HepG2 (cell line): ENCODE measurements at regions not wholly inside any gene's neighbourhood (a gene's known extent, or its start where the extent isn't known, plus 50 kb on each side); places are given as distances from the start of the nearest gene placed in this dataset.

Experiments used
- ATAC-seq: fragments of 200-7000 bp; cut with Tn5 transposase; 3 replicates; pipeline ENCODE4 v1.9.1; 2020; ENCODE audit warnings: mild to moderate bottlenecking, moderate library complexity
- BruUV-seq: library from RNA; stranded (reverse); fragments of 400-500 nt; replicated peaks from 2 replicates; lab custom pipeline; 2021; lab: Mats Ljungman, UMichigan
- CTCF ChIA-PET: fragments of 300-600 bp; formaldehyde crosslinking; extraction: SDS; loops from one replicate; lab custom pipeline; 2021; ENCODE audit warnings: low total read pairs, inconsistent platforms, low intra/inter-chr PET ratio; lab: Yijun Ruan, JAX
- POLR2A ChIA-PET: fragments of 350-600 bp; sonication (Branson Sonifier 250); formaldehyde crosslinking; loops from one replicate; lab custom pipeline; 2020; ENCODE audit warnings: antibody characterized with exemption, inconsistent platforms; lab: Yijun Ruan, JAX
- DNase-seq: peaks from one replicate; pipeline ENCODE4 v3.0.0-alpha.2; 2015; ENCODE audit warnings: low spot score
- FAIRE-seq: peaks from 3 replicates; lab custom pipeline; 2011; peaks lifted over from hg19 to GRCh38; lab: Jason Lieb, UNC
- H2AFZ ChIP-seq: one replicate; pipeline ENCODE4 v1.6.1; 2011; ENCODE audit warnings: low read length, inconsistent platforms
- H3K27ac ChIP-seq: fragments of 300-600 bp; 3 replicates; pipeline ENCODE4 v1.8.0; 2011; ENCODE audit warnings: mixed run types, mild to moderate bottlenecking, mixed read lengths, low read length, inconsistent platforms; ENCODE audit not compliant: insufficient read depth; ENCODE audit errors: extremely low read length
- H3K27me3 ChIP-seq, 2 experiments: fragments of 200-600 bp in 1 of 2; 2 replicates in 1 of 2; 3 replicates in 1 of 2; pipeline versions ENCODE4 v1.6.0 to v1.8.0; 2011; ENCODE audit warnings: low read length in 2 of 2, mild to moderate bottlenecking in 2 of 2, moderate library complexity in 2 of 2, inconsistent platforms in 1 of 2; ENCODE audit not compliant: insufficient read depth in 2 of 2, control insufficient read depth in 1 of 2
- H3K36me3 ChIP-seq, 2 experiments: fragments of 200-600 bp in 1 of 2; replicated peaks in 1 of 2; 2 replicates in 1 of 2; 3 replicates in 1 of 2; pipeline versions ENCODE4 v1.5.1 to v1.8.0; 2011; ENCODE audit warnings: low read length in 2 of 2, inconsistent platforms in 1 of 2; ENCODE audit not compliant: insufficient read depth in 2 of 2, control insufficient read depth in 1 of 2
- H3K4me1 ChIP-seq: 2 replicates; pipeline ENCODE4 v1.5.1; 2012; ENCODE audit warnings: low read length, inconsistent platforms; ENCODE audit not compliant: insufficient read depth
- H3K4me2 ChIP-seq: 2 replicates; pipeline ENCODE4 v1.6.0; 2011; ENCODE audit warnings: low read depth, low read length, inconsistent platforms
- H3K4me3 ChIP-seq, 3 experiments: fragments of 200-600 bp in 1 of 3; sonication (generic), shearing (Covaris generic) in 1 of 3; replicated peaks in 1 of 3; 2 replicates each; pipeline ENCODE4 v1.5.1; 2011 to 2016; ENCODE audit warnings: low read length in 3 of 3, inconsistent platforms in 2 of 3, low read depth in 2 of 3, mild to moderate bottlenecking in 2 of 3, control low read depth in 1 of 3, mixed read lengths in 1 of 3; ENCODE audit not compliant: insufficient read depth in 1 of 3
- H3K79me2 ChIP-seq: one replicate; pipeline ENCODE4 v1.6.1; 2011; ENCODE audit warnings: low read length, inconsistent platforms; ENCODE audit not compliant: insufficient read depth
- H3K9ac ChIP-seq: 2 replicates; pipeline ENCODE4 v1.6.0; 2011; ENCODE audit warnings: mild to moderate bottlenecking, low read depth, low read length, inconsistent platforms; ENCODE audit not compliant: insufficient read depth
- H3K9me3 ChIP-seq: 2 replicates; pipeline ENCODE4 v1.5.1; 2012; ENCODE audit warnings: mild to moderate bottlenecking, low read length
- H4K20me1 ChIP-seq: 2 replicates; pipeline ENCODE4 v1.6.0; 2011; ENCODE audit warnings: inconsistent platforms, mild to moderate bottlenecking, low read length, moderate library complexity; ENCODE audit not compliant: insufficient read depth
- SNAPC2 ChIP-seq: sonication (generic); formaldehyde crosslinking; IDR thresholded peaks from 2 replicates; pipeline ENCODE4 v1.8.1; 2022; ENCODE audit warnings: mild to moderate bottlenecking, missing genetic modification reagents
- TBL1XR1 ChIP-seq: fragments of 150-350 bp; IDR thresholded peaks from 2 replicates; pipeline ENCODE4 v1.6.1; 2014; ENCODE audit warnings: borderline replicate concordance, low read length; ENCODE audit not compliant: partially characterized antibody
- TRIM24 ChIP-seq: sonication (generic); formaldehyde crosslinking; IDR thresholded peaks from 2 replicates; pipeline ENCODE4 v1.8.0; 2022; ENCODE audit warnings: mild to moderate bottlenecking, missing genetic modification reagents
- ZNF607 ChIP-seq: sonication (generic); formaldehyde crosslinking; IDR thresholded peaks from 2 replicates; pipeline ENCODE4 v1.5.1; 2020; ENCODE audit warnings: missing genetic modification reagents, mild to moderate bottlenecking, borderline replicate concordance
- WGBS: methylation state at CpG from one replicate; pipeline ENCODE4 v1.1.6; 2017; ENCODE audit warnings: low lambda C conversion rate; 5-methylcytosine and 5-hydroxymethylcytosine counted together
- in situ Hi-C: cut with HindIII; loops from 2 replicates; pipeline ENCODE4 v1.10.0; 2017; ENCODE audit warnings: low pct_unique_long_range_greater_than_20kb; ENCODE audit not compliant: extremely low pct_ligation_motif_present
- intact Hi-C: fragments of 100-400 bp; cut with micrococcal nuclease; formaldehyde crosslinking; loops from one replicate; pipeline ENCODE4 v1.10.0; 2022; ENCODE audit not compliant: unreplicated experiment
- TF ChIP-seq, protein P1 (sequence below): sonication (generic); formaldehyde crosslinking; IDR thresholded peaks from 2 replicates; pipeline ENCODE4 v1.4.0; 2020; ENCODE audit warnings: missing genetic modification reagents
- TF ChIP-seq, protein P2 (sequence below): sonication (generic); formaldehyde crosslinking; IDR thresholded peaks from one replicate; pipeline ENCODE4 v1.5.1; 2020; ENCODE audit warnings: mild to moderate bottlenecking, missing genetic modification reagents; ENCODE audit errors: not compliant biosample characterization

DNA sequence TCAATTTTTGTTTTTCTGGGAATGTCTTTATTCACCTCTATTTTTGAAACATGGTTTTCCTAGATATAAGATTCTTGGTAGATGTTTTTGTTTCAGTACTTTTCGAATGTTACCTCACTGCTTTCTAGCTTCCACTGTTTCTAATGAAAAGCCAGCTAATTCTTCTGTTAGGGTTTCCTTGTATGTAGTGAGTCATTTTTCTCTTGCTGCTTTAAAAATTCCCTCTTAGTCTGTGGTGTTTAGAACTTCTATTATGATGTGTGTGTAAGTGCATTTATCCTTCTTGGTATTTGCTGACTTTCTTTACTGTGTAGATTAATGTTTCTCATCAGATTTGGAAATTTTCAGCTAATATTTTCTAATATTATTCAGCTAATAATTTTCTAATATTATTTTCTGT lies 151.1 kb upstream of the OSTN start:
- H3K9me3 ChIP-seq: no peaks in the 10 kb centered on the region
- no peaks in the 10 kb centered on the region for H3K79me2 ChIP-seq
- no peak for DNase-seq
- H3K9ac ChIP-seq: no peak overlapping the region
- no peak for ATAC-seq
- WGBS: 0% methylated on average over 1 of the region's 1 CpG
- no TSS peak for BruUV-seq
- in situ Hi-C loops (no loop called here), intact Hi-C loops (no loop called here)
- H2AFZ ChIP-seq: no peak overlapping the region
- no peaks in the 10 kb centered on the region for H3K27me3 ChIP-seq
- ChIA-PET CTCF (no interaction called here), POLR2A (no interaction called here)
- FAIRE-seq: no peak
- no peaks in the 10 kb centered on the region for H4K20me1 ChIP-seq
- TF ChIP-seq, protein P1, sequence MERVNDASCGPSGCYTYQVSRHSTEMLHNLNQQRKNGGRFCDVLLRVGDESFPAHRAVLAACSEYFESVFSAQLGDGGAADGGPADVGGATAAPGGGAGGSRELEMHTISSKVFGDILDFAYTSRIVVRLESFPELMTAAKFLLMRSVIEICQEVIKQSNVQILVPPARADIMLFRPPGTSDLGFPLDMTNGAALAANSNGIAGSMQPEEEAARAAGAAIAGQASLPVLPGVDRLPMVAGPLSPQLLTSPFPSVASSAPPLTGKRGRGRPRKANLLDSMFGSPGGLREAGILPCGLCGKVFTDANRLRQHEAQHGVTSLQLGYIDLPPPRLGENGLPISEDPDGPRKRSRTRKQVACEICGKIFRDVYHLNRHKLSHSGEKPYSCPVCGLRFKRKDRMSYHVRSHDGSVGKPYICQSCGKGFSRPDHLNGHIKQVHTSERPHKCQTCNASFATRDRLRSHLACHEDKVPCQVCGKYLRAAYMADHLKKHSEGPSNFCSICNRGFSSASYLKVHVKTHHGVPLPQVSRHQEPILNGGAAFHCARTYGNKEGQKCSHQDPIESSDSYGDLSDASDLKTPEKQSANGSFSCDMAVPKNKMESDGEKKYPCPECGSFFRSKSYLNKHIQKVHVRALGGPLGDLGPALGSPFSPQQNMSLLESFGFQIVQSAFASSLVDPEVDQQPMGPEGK (CRISPR knock-in tag): no peak
- TF ChIP-seq SNAPC2 (CRISPR knock-in tag): no peak
- H3K36me3 ChIP-seq: no peaks in the 10 kb centered on the region
- H3K4me1 ChIP-seq: no peaks in the 10 kb centered on the region
- H3K4me3 ChIP-seq: no peak overlapping the region
- no peak overlapping the region for H3K4me2 ChIP-seq
- no peak overlapping the region for H3K27ac ChIP-seq

DNA sequence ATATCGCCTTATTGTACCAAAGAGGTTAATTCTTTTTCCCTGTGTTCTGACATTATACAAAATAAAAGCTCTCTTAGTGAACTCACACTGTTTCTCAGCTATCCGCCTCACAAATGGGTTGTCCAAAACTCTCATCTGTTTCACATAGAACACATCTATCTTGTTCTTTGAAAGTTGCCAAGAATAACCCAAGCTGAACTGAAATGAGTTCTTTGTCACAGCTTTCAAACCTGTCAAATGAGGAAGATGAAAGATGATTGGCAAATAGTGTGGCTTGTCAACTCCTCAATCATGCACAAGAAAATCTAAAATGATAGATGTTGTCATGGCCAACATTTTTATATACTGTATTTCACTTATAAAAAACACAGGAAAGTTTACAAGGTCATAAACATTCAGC lies 168.1 kb upstream of the OSTN start:
- ChIA-PET POLR2A (no interaction called here), CTCF (no interaction called here)
- Histone ChIP-seq H3K27ac (no peak overlapping the region), H3K4me1 (no peaks in the 10 kb centered on the region), H3K9me3 (no peaks in the 10 kb centered on the region), H3K4me2 (no peak overlapping the region), H3K4me3 (no peak overlapping the region), H2AFZ (no peak overlapping the region), H3K27me3 (no peaks in the 10 kb centered on the region), H4K20me1 (no peaks in the 10 kb centered on the region), H3K79me2 (no peaks in the 10 kb centered on the region), H3K36me3 (no peaks in the 10 kb centered on the region), H3K9ac (no peak overlapping the region)
- no TSS peak for BruUV-seq
- FAIRE-seq: no peak
- ATAC-seq: no peak
- in situ Hi-C loops: no loop called here
- DNase-seq: no peak
- intact Hi-C loops: no loop called here
- 37% methylated on average over 2 of the region's 2 CpGs for WGBS
- TF ChIP-seq TBL1XR1 (no peak), ZNF607 (CRISPR knock-in tag) (no peak), TRIM24 (CRISPR knock-in tag) (no peak)
- TF ChIP-seq, protein P2, sequence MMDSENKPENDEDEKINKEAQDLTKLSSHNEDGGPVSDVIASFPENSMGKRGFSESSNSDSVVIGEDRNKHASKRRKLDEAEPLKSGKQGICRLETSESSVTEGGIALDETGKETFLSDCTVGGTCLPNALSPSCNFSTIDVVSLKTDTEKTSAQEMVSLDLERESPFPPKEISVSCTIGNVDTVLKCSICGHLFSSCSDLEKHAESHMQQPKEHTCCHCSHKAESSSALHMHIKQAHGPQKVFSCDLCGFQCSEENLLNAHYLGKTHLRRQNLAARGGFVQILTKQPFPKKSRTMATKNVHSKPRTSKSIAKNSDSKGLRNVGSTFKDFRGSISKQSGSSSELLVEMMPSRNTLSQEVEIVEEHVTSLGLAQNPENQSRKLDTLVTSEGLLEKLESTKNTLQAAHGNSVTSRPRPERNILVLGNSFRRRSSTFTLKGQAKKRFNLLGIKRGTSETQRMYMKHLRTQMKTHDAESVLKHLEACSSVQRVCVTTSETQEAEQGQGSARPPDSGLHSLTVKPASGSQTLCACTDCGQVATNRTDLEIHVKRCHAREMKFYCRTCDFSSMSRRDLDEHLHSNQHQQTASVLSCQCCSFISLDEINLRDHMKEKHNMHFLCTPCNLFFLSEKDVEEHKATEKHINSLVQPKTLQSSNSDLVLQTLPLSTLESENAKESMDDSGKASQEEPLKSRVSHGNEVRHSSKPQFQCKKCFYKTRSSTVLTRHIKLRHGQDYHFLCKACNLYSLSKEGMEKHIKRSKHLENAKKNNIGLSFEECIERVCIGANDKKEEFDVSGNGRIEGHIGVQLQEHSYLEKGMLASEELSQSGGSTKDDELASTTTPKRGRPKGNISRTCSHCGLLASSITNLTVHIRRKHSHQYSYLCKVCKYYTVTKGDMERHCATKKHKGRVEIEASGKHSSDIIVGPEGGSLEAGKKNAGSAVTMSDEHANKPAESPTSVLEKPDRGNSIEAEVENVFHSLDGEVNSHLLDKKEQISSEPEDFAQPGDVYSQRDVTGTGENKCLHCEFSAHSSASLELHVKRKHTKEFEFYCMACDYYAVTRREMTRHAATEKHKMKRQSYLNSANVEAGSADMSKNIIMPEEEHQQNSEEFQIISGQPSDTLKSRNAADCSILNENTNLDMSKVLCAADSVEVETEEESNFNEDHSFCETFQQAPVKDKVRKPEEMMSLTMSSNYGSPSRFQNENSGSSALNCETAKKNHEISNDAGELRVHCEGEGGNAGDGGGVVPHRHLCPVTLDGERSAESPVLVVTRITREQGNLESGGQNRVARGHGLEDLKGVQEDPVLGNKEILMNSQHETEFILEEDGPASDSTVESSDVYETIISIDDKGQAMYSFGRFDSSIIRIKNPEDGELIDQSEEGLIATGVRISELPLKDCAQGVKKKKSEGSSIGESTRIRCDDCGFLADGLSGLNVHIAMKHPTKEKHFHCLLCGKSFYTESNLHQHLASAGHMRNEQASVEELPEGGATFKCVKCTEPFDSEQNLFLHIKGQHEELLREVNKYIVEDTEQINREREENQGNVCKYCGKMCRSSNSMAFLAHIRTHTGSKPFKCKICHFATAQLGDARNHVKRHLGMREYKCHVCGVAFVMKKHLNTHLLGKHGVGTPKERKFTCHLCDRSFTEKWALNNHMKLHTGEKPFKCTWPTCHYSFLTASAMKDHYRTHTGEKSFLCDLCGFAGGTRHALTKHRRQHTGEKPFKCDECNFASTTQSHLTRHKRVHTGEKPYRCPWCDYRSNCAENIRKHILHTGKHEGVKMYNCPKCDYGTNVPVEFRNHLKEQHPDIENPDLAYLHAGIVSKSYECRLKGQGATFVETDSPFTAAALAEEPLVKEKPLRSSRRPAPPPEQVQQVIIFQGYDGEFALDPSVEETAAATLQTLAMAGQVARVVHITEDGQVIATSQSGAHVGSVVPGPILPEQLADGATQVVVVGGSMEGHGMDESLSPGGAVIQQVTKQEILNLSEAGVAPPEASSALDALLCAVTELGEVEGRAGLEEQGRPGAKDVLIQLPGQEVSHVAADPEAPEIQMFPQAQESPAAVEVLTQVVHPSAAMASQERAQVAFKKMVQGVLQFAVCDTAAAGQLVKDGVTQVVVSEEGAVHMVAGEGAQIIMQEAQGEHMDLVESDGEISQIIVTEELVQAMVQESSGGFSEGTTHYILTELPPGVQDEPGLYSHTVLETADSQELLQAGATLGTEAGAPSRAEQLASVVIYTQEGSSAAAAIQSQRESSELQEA (CRISPR knock-in tag): no peak
